ENCODE measurements at regions not wholly inside any gene's neighbourhood (a gene's known extent, or its start where the extent isn't known, plus 50 kb on each side); places are given as distances from the start of the nearest gene placed in this dataset.
"Not testable (repeated sequence)": the region's sequence is repeated elsewhere in the genome, so short reads cannot be mapped to it uniquely, and the experiment has no call there.

GRCh38 chrX:144185197-144185596 lies 301.3 kb downstream of the UBE2NL start:
- TF ChIP-seq CTCF, POLR2A (IDR thresholded peaks at IDR 0.05): not testable (repeated sequence)

Data from gastroesophageal sphincter (tissue), 3 donors.